ENCODE measurements at regions not wholly inside any gene's neighbourhood (a gene's known extent, or its start where the extent isn't known, plus 50 kb on each side); places are given as distances from the start of the nearest gene placed in this dataset.

GRCh38 chr18:5806860-5807259, 88.5 kb downstream of the TMEM200C start:
- H3K4me3 Mint-ChIP-seq, result no peak overlapping the region
- no peak for ATAC-seq
- Histone ChIP-seq H3K4me3 (no peak overlapping the region), H3K9me2 (ENCODE audit: insufficient read depth) (0 out of 2 replicates have a peak, but pooled peaks cover 2% of the 10 kb centered on the region), H3K4me1 (ENCODE audit: insufficient read depth) (no peaks in the 10 kb centered on the region), H3F3A (replicated peaks; ENCODE audit: low read depth) (no peaks in the 10 kb centered on the region), H4K20me1 (replicated peaks; ENCODE audit: insufficient read depth) (no peaks in the 10 kb centered on the region), H3K27me3 (ENCODE audit: insufficient read depth) (no peaks in the 10 kb centered on the region), H3K79me2 (replicated peaks; ENCODE audit: insufficient read depth) (no peaks in the 10 kb centered on the region), H3K36me3 (ENCODE audit: insufficient read depth) (peaks cover 13% of the 10 kb centered on the region; the same call in 1 of the 2 replicates), H3K4me2 (no peak overlapping the region), H2AFZ (no peak overlapping the region), H3K27ac (ENCODE audit: low read depth) (no peak overlapping the region)
- DNase-seq (ENCODE audit: low spot score), result no peak
- peaks cover 56% of the 10 kb centered on the region for H3K9me3 Mint-ChIP-seq
- H3K4me1 Mint-ChIP-seq, result peaks cover 4% of the 10 kb centered on the region; the same call in 1 of the 3 replicates
- peaks cover 43% of the 10 kb centered on the region for H3K36me3 Mint-ChIP-seq (ENCODE audit: low read depth)
- H3K27ac Mint-ChIP-seq, result no peak overlapping the region
- no peaks in the 10 kb centered on the region for H3K27me3 Mint-ChIP-seq (ENCODE audit: insufficient read depth, low read depth, poor library complexity)
- TF ChIP-seq EZH2phosphoT487 (IDR thresholded peaks at IDR 0.05; ENCODE audit: unreplicated experiment) (no peak), CTCF (conservative IDR thresholded peaks at IDR 0.05; ENCODE audit: low read depth in 2 of 2) (no peak), POLR2AphosphoS5 (IDR thresholded peaks at IDR 0.05; ENCODE audit: low read depth) (no peak), ZNF114 (CRISPR knock-in tag; IDR thresholded peaks at IDR 0.05) (no peak)

- Histone ChIP-seq H3F3A (replicated peaks; ENCODE audit: low read depth) (no peaks in the 10 kb centered on the region), H3K79me2 (replicated peaks; ENCODE audit: insufficient read depth) (no peaks in the 10 kb centered on the region), H3K27me3 (ENCODE audit: insufficient read depth) (no peaks in the 10 kb centered on the region), H3K27ac (ENCODE audit: low read depth) (no peak overlapping the region), H2AFZ (peak overlapping the region; percentile 74; the same call in 1 of the 2 replicates), H3K9me2 (ENCODE audit: insufficient read depth) (no peaks in the 10 kb centered on the region), H3K36me3 (ENCODE audit: insufficient read depth) (no peaks in the 10 kb centered on the region; the same call in 1 of the 2 replicates), H4K20me1 (replicated peaks; ENCODE audit: insufficient read depth) (no peaks in the 10 kb centered on the region), H3K4me3 (no peak overlapping the region), H3K4me2 (no peak overlapping the region), H3K4me1 (ENCODE audit: insufficient read depth) (no peaks in the 10 kb centered on the region)
- ATAC-seq, result no peak
- TF ChIP-seq CTCF (conservative IDR thresholded peaks at IDR 0.05; ENCODE audit: low read depth in 2 of 2) (peak in 1 of 2 experiments; percentile 16; a peak in 1 of 4 replicates), CREB1 (CRISPR knock-in tag; IDR thresholded peaks at IDR 0.05; ENCODE audit: low read depth) (no peak)
- no peak overlapping the region for H3K27ac Mint-ChIP-seq
- peaks cover 14% of the 10 kb centered on the region; the same call in 2 of the 3 replicates for H3K9me3 Mint-ChIP-seq
- peaks cover 3% of the 10 kb centered on the region; the same call in 2 of the 3 replicates for H3K4me1 Mint-ChIP-seq
- H3K27me3 Mint-ChIP-seq (ENCODE audit: insufficient read depth, low read depth, poor library complexity), result peaks cover 4% of the 10 kb centered on the region
- peak; percentile 1 for DNase-seq (ENCODE audit: low spot score)
- H3K36me3 Mint-ChIP-seq (ENCODE audit: low read depth), result peaks cover 4% of the 10 kb centered on the region; the same call in 2 of the 3 replicates
- H3K4me3 Mint-ChIP-seq, result no peak overlapping the region
These were observed 107.4 kb downstream of the TMEM200C start for GRCh38 chr18:5787936-5788335.

- Mint-ChIP-seq H3K27me3 (ENCODE audit: insufficient read depth, low read depth, poor library complexity) (peaks cover 2% of the 10 kb centered on the region), H3K36me3 (ENCODE audit: low read depth) (peaks cover 4% of the 10 kb centered on the region; the same call in 2 of the 3 replicates)
- H3K27ac ChIP-seq (ENCODE audit: low read depth), result no peak overlapping the region
- TF ChIP-seq STAT1 (IDR thresholded peaks at IDR 0.05; ENCODE audit: unreplicated experiment) (no peak), REST (IDR thresholded peaks at IDR 0.05; ENCODE audit: unreplicated experiment) (no peak), ZNF331 (CRISPR knock-in tag; IDR thresholded peaks at IDR 0.05; ENCODE audit: low read depth) (no peak), EZH2 (IDR thresholded peaks at IDR 0.05; ENCODE audit: low read depth, unreplicated experiment) (no peak), CTCF (conservative IDR thresholded peaks at IDR 0.05; ENCODE audit: low read depth in 2 of 2) (no peak)
These were observed 115.4 kb downstream of the TMEM200C start for GRCh38 chr18:5779922-5780321.

More at GRCh38 chr18:5779922-5780321, 115.4 kb downstream of the TMEM200C start:
- H3K27me3 ChIP-seq (ENCODE audit: insufficient read depth), result no peaks in the 10 kb centered on the region
- H3F3A ChIP-seq (replicated peaks; ENCODE audit: low read depth), result no peaks in the 10 kb centered on the region
- Mint-ChIP-seq H3K4me3 (no peak overlapping the region), H3K27ac (no peak overlapping the region), H3K9me3 (peaks cover 8% of the 10 kb centered on the region; the same call in 2 of the 3 replicates), H3K4me1 (no peaks in the 10 kb centered on the region)
- no peaks in the 10 kb centered on the region for H3K9me2 ChIP-seq (ENCODE audit: insufficient read depth)
- no peaks in the 10 kb centered on the region for H4K20me1 ChIP-seq (replicated peaks; ENCODE audit: insufficient read depth)
- no peaks in the 10 kb centered on the region for H3K36me3 ChIP-seq (ENCODE audit: insufficient read depth)
- no peaks in the 10 kb centered on the region for H3K4me1 ChIP-seq (ENCODE audit: insufficient read depth)
- ATAC-seq (no peak), DNase-seq (ENCODE audit: low spot score) (no peak)
- no peaks in the 10 kb centered on the region for H3K79me2 ChIP-seq (replicated peaks; ENCODE audit: insufficient read depth)
- H3K4me3 ChIP-seq, result no peak overlapping the region
- no peak overlapping the region for H2AFZ ChIP-seq
- H3K4me2 ChIP-seq, result no peak overlapping the region
